ENCODE measurements at regions not wholly inside any gene's neighbourhood (a gene's known extent, or its start where the extent isn't known, plus 50 kb on each side); places are given as distances from the start of the nearest gene placed in this dataset.

DNA sequence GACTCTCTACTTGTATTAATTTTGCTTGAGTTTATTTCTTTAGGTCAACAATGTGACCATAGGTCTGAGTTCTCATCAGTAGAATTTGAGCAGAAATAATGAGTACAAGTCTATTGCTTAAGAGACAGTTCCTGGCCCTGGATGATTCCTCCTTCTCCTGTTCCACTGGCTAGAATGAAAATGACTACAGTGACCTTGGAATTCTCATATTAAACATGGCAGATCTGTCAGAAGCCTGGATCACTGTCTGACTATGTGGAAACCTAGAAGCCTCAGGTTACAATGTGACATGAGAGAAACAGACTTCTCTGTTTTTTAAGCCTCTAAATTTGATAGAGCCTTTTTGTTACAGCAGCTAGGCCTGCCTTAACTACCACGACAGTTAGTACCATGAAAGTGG lies 82.9 kb upstream of the MED14 start:
- H3K79me2 ChIP-seq: no peaks in the 10 kb centered on the region
- H3K36me3 ChIP-seq (ENCODE audit: control insufficient read depth, insufficient read depth, low read length): no peaks in the 10 kb centered on the region
- H3K4me1 ChIP-seq: no peaks in the 10 kb centered on the region
- H3K4me3 ChIP-seq (ENCODE audit: low read depth, low read length): no peak overlapping the region
- no peak for TF ChIP-seq CTCF (IDR thresholded peaks at IDR 0.05)
- H3K27ac ChIP-seq: no peak overlapping the region
- H3K9me3 ChIP-seq (ENCODE audit: control insufficient read depth, low read length): no peaks in the 10 kb centered on the region
- no peak overlapping the region for H2AFZ ChIP-seq
- H3K4me2 ChIP-seq (ENCODE audit: low read length): no peak overlapping the region
- no peak overlapping the region for H3K9ac ChIP-seq
- no peaks in the 10 kb centered on the region for H3K27me3 ChIP-seq (ENCODE audit: control insufficient read depth, insufficient read depth, low read length)

GRCh38 chrX:40821780-40822179 lies 86.4 kb upstream of the MED14 start:
- no peak for TF ChIP-seq CTCF (IDR thresholded peaks at IDR 0.05)
- H3K36me3 ChIP-seq (ENCODE audit: control insufficient read depth, insufficient read depth, low read length): no peaks in the 10 kb centered on the region
- no peak overlapping the region for H3K4me3 ChIP-seq (ENCODE audit: low read depth, low read length)
- H3K27me3 ChIP-seq (ENCODE audit: control insufficient read depth, insufficient read depth, low read length): no peaks in the 10 kb centered on the region
- no peak overlapping the region for H3K27ac ChIP-seq
- H3K9ac ChIP-seq: no peak overlapping the region
- H3K9me3 ChIP-seq (ENCODE audit: control insufficient read depth, low read length): no peaks in the 10 kb centered on the region
- no peak overlapping the region for H2AFZ ChIP-seq
- H3K4me1 ChIP-seq: no peaks in the 10 kb centered on the region
- H3K4me2 ChIP-seq (ENCODE audit: low read length): no peak overlapping the region
- H3K79me2 ChIP-seq: no peaks in the 10 kb centered on the region

DNA sequence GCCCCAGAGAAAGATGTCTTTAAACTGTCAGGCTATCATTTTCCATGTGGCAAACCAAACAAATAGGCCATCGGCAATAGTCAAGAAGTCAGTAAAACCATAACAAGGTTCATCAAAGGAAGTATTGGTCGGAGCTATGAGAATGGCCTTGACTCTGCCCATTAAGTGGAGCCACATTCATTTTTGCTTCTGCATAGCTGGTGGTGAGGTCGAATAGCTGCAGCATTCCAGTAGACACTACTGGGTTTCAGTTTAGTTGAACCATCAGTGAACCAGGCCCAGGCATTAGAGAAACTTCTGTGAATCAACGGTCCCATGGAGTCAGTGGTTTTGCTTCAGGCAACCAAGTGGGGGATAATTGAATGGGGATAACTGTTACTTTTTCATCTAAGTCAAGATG lies 92.0 kb upstream of the MED14 start:
- no peaks in the 10 kb centered on the region for H3K36me3 ChIP-seq (ENCODE audit: control insufficient read depth, insufficient read depth, low read length)
- no peak overlapping the region for H3K4me2 ChIP-seq (ENCODE audit: low read length)
- no peak overlapping the region for H3K4me3 ChIP-seq (ENCODE audit: low read depth, low read length)
- no peak overlapping the region for H3K27ac ChIP-seq
- no peak overlapping the region for H3K9ac ChIP-seq
- no peaks in the 10 kb centered on the region for H3K9me3 ChIP-seq (ENCODE audit: control insufficient read depth, low read length)
- no peaks in the 10 kb centered on the region for H3K4me1 ChIP-seq
- no peaks in the 10 kb centered on the region for H3K79me2 ChIP-seq
- no peak overlapping the region for H2AFZ ChIP-seq
- no peak for TF ChIP-seq CTCF (IDR thresholded peaks at IDR 0.05)
- no peaks in the 10 kb centered on the region for H3K27me3 ChIP-seq (ENCODE audit: control insufficient read depth, insufficient read depth, low read length)

DNA sequence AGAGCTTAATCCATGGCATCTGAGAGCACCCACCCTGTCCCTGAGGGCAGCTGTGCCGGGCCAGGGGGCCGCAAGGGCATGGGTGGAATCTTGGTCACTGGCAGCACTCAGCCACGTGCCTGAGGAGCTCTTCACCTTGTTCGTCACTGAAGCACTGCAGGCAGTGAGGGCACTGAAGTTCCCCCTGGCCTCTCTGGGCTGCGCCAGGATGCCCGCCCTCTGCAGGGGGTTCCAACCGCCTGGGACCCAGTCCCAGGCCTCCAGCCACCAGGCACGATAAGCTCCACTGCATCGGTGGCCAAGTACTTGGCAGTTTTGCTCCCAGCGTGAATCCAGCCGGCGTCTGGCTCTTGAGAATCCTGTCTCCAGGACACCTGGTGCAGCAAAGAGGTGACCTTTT lies 96.4 kb upstream of the MED14 start:
- H2AFZ ChIP-seq: no peak overlapping the region
- H3K36me3 ChIP-seq (ENCODE audit: control insufficient read depth, insufficient read depth, low read length): no peaks in the 10 kb centered on the region
- H3K9me3 ChIP-seq (ENCODE audit: control insufficient read depth, low read length): no peaks in the 10 kb centered on the region
- H3K4me3 ChIP-seq (ENCODE audit: low read depth, low read length): no peak overlapping the region
- no peaks in the 10 kb centered on the region for H3K27me3 ChIP-seq (ENCODE audit: control insufficient read depth, insufficient read depth, low read length)
- H3K4me2 ChIP-seq (ENCODE audit: low read length): no peak overlapping the region
- H3K79me2 ChIP-seq: no peaks in the 10 kb centered on the region
- no peak overlapping the region for H3K9ac ChIP-seq
- H3K27ac ChIP-seq: no peak overlapping the region
- H3K4me1 ChIP-seq: no peaks in the 10 kb centered on the region
- no peak for TF ChIP-seq CTCF (IDR thresholded peaks at IDR 0.05)

DNA sequence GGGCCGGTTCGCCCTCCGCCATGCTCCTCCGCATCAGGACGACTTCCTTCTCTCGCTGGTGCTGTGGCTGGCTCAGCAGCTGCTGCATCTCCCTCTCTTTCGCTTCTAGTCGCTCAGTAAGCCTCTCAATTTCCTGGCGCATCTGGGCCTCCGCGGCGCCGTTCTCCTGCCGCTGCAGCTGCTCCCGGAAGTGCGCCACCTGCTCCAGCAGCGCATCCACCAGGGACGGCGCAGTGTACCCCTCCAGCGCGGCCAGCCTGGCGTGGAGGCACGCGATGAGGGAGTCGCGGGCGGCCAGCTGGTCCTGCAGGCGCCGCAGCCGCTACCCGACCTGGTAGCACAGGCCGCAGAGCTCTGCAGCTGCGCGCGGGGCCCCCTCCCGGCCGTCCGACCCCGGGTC lies 97.4 kb upstream of the MED14 start:
- Histone ChIP-seq H3K9me3 (ENCODE audit: control insufficient read depth, low read length) (no peaks in the 10 kb centered on the region), H3K9ac (no peak overlapping the region), H2AFZ (no peak overlapping the region), H3K36me3 (ENCODE audit: control insufficient read depth, insufficient read depth, low read length) (no peaks in the 10 kb centered on the region), H3K4me3 (ENCODE audit: low read depth, low read length) (no peak overlapping the region), H3K4me2 (ENCODE audit: low read length) (no peak overlapping the region), H3K4me1 (no peaks in the 10 kb centered on the region), H3K27ac (no peak overlapping the region), H3K79me2 (no peaks in the 10 kb centered on the region), H3K27me3 (ENCODE audit: control insufficient read depth, insufficient read depth, low read length) (no peaks in the 10 kb centered on the region)
- TF ChIP-seq CTCF (IDR thresholded peaks at IDR 0.05): no peak

Measured in parathyroid adenoma (tissue), 2 donors.